ENCODE measurements at regions not wholly inside any gene's neighbourhood (a gene's known extent, or its start where the extent isn't known, plus 50 kb on each side); places are given as distances from the start of the nearest gene placed in this dataset.
A peak's percentile ranks its signal among the peaks of the same experiment; 100 is the strongest.

DNA sequence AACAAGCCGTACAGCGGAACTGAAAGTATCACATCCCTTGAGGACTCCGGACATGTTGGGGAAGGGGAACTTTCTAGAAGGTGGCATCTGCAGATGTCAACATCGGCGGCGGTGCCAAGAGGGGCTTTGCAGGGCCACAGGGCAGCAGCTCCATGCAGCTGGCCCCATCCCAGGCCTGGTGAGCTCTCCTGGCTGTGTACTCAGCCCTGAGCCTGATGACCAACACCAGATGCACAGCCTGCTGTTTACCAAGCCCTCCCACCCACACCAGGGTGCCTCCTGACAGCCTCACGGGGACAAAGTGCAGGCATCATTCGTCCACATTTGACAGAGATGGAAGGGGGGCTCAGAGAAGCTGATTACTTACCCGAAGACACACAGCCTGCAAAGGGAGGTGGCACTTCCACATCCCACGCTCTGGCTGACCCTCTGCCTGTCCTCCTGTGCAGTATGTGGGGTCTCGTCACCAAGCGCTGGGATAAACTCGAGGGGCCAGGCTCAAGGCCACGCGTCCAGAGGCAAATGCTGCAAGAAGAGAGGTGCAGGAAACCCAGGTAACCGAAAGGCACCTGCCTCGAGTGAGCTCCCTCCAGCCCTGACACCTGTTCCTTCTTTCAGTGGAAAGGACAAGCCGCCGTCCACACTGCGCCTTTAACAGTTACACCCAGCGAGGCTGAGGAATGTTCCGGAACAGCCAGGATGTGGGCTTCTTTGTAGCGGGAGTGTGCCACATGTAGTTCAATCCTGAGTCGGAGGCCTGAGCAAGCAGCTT lies 69.0 kb upstream of the ASAP2 start:
- DNase-seq (ENCODE audit: low spot score) = no peak

GRCh38 chr2:9135822-9136558 lies 70.6 kb upstream of the ASAP2 start:
- peak; percentile 35 for DNase-seq (ENCODE audit: low spot score)

- DNase-seq (ENCODE audit: low spot score) = no peak
Observed at GRCh38 chr2:9127316-9127715, 79.3 kb upstream of the ASAP2 start.

DNA sequence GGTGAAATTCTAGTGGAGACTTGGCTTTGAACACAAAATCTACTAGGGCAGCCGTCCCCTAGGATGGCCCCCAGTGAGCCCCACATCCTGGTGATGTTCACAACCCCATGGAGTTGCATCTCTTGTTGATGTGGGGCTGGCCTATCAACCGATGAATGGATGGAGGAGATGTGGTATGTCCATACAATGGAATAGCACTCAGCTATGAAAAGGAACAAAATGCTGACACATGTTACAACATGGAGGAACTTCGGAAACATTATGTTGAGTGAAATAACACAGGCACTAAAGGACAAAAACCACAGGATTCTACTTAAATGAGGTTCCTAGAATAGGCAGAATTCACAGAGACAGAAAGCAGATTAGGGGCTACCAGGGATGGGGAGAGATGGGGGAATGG lies 80.1 kb upstream of the ASAP2 start:
- DNase-seq (ENCODE audit: low spot score) = no peak

GRCh38 chr2:9124231-9124741 lies 82.3 kb upstream of the ASAP2 start:
- DNase-seq (ENCODE audit: low spot score) = no peak

DNA sequence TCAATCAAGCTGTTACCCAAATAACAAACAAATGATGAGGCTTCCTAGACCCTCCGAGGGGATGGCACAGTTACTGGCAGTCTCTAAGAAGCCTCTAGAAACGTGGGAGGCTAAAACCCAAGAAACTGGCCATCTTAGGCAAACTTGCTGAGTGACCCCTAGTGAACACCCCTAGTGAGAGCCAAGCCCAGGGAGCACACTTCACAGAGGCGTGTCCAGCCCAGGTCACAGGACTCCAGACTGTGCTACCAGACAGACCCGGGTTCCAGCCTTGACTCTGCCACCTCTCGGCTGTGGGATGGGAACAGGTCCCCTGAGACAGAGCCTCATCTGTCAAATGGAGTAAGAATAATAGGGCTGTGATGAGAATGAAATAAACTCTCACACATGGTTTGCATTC lies 83.5 kb upstream of the ASAP2 start:
- DNase-seq (ENCODE audit: low spot score) = no peak

DNA sequence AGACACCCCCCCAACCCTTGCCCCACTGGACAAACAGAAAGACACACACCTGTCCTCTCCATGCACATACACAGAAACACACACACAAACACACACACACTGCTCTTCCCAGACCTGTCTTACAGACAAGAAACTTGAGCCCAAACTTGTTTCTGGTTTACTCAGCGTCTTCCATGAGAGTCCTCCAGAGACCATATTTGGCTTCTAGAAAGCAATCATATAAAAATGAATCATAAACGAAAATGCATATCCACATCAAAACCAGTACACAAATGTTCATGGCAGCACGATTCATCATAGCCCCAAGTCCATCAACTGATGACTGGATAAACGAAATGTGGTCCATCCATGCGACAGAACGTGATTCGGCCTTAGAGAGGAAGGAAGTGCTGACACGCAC lies 84.2 kb upstream of the ASAP2 start:
- DNase-seq (ENCODE audit: low spot score) = no peak

- DNase-seq (ENCODE audit: low spot score) = no peak
Observed at GRCh38 chr2:9118383-9118960, 88.1 kb upstream of the ASAP2 start.

GRCh38 chr2:9115229-9115628 lies 91.4 kb upstream of the ASAP2 start:
- DNase-seq (ENCODE audit: low spot score) = no peak

- DNase-seq (ENCODE audit: low spot score) = no peak
Observed at GRCh38 chr2:9114458-9114857, 92.2 kb upstream of the ASAP2 start.

DNA sequence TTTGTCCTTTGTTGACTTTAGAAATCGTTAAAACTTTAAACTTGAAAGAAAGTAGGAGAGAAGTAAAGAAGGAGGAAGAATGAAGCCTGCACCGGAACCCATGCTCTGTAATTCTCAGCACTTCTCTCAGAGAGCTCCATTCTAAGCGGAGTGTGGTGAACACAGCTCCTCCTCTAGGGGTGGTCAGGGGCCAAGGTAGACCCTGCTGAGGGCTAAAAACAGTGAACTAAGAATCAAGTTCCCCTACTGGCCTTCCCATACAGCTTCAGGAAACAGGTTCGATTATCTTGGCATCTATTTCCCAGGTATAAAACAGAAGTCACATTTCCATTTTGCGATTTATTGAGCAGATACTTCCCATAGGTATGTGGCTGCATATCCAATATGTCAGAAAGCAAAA lies 92.7 kb upstream of the ASAP2 start:
- no peak for DNase-seq (ENCODE audit: low spot score)

- DNase-seq (ENCODE audit: low spot score) = no peak
Observed at GRCh38 chr2:9113262-9113661, 93.3 kb upstream of the ASAP2 start.

GRCh38 chr2:9112079-9112721 lies 94.4 kb upstream of the ASAP2 start:
- peak; percentile 92 for DNase-seq (ENCODE audit: low spot score)

DNA sequence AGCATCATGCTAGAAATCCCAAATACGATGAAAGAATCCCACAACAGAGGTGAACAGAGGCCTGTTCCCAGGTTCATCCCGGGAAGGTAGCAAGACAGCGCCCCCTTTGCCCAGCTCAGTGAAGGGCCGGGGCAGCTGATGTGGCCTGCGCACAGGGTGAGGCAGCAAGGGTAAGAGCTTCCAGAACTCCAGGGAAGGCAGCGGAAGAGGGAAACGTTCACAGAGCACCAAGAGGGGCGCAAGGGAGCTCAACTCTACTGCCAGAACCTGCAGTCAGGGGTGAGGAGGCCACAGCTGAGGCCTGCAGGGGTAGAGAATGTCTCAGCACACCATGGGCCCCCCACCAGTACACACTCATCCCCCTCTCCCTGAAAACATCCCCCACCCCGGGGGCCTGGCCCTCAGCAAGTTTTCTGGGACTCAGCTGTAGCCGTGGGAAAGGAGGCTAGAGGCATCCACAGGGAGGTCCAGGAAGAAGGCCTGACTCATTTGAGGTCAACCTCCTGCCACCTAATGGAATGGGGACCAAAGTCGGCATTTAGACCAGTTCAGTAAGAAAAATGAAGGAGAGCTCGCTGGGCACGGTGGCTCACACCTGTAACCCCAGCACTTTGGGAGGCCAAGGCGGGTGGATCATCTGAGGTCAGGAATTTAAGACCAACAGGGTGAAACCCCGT lies 95.6 kb upstream of the ASAP2 start:
- DNase-seq (ENCODE audit: low spot score) = no peak

GRCh38 chr2:9110346-9110884 lies 96.2 kb upstream of the ASAP2 start:
- DNase-seq (ENCODE audit: low spot score) = no peak

DNA sequence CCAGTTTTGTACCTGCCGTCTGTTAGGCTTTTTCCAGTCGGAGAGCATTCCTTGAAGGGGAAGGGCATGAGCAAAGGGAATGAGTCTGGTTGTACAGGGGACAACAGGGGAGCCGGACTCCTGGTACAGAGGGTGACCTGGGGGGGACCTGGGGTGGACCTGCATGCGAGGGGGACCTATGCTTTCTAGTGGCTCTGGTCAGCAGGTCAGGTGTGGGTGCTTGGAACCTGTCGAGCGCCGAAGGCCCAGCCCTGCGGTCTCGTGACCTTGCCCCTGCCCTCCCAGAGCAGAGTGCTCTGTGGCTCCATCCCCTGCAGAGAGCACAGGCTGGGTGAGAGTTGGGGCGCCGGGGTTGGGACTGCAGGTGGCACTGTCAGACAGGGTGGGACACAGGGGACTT lies 96.7 kb upstream of the ASAP2 start:
- no peak for DNase-seq (ENCODE audit: low spot score)

DNA sequence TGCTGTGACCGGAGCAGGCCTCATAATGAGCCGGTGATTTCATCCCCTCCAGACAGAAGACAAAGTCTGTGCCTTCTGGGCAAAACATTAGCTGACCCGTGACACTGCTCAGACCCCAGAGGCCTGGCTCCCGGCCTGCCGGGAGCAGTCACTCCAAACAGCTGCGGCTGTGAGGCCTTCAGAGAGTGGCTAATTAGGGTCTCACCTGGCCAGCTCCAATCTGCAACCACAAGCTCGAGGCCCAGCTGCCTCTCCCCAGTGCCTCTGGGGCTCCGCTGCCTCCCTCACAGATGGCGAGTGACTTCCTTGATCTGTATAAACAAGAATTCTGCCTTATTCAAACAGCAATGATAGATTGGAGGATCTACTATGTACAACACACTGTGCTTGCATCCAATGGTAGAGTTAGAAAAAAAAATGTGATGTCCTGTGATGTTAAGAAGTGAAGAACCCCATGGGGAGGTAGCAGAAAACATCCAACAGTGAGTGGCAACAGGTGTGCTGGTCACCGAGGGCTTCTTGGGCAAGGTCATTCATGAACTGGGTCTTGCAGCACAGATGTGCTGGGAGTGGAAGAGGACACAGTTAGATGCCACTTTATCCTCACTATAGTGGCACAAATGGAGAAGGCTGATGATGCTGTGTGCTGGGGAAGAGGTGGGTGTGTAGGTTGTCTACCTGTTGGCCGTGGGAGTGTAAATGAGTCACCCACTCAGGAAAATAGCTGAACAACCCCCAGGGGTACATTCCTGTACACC lies 98.2 kb upstream of the ASAP2 start:
- no peak for DNase-seq (ENCODE audit: low spot score)

- DNase-seq (ENCODE audit: low spot score) = no peak
Observed at GRCh38 chr2:9107168-9108025, 99.2 kb upstream of the ASAP2 start.

GRCh38 chr2:9106338-9107167 lies 100.1 kb upstream of the ASAP2 start:
- no peak for DNase-seq (ENCODE audit: low spot score)

Data from AG08395 (cell line).